T-helper 2 cell treated with Interferon-gamma antibody and Interleukin-4, amounts not matched to agents 100 ng/mL and 5 ng/mL, for 36 hours (primary cell): ENCODE measurements at regions not wholly inside any gene's neighbourhood (a gene's known extent, or its start where the extent isn't known, plus 50 kb on each side); places are given as distances from the start of the nearest gene placed in this dataset.

Experiments
- intact Hi-C: fragments of 100-400 bp; cut with micrococcal nuclease; formaldehyde crosslinking; loops from one replicate; pipeline ENCODE4 v1.15.1; 2023

DNA sequence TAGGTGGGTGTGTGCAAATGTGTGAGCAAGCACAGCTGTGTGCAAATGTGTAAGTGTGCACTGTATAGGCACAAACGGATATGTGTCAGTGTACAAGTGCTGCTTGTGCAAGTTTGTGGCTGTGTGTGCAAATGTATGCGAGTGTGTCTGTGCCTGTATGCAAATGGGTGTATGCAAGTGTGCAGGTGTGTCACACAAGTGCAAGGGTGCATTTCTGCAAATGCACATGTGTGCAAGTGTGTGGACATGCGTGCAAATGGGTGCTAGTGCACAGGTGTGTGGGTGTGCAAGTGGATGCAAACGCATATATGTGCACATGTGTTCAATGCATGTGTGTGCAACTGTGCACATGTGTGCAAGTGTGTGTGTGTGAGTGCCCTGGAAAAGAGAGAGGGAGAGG lies 76.5 kb upstream of the TNRC6C start:
- intact Hi-C loops: loop anchor here (1.0 to 10.0 kb wide), 2 partner anchors 216 to 437 kb away; no protein-coding TSS in a partner anchor

DNA sequence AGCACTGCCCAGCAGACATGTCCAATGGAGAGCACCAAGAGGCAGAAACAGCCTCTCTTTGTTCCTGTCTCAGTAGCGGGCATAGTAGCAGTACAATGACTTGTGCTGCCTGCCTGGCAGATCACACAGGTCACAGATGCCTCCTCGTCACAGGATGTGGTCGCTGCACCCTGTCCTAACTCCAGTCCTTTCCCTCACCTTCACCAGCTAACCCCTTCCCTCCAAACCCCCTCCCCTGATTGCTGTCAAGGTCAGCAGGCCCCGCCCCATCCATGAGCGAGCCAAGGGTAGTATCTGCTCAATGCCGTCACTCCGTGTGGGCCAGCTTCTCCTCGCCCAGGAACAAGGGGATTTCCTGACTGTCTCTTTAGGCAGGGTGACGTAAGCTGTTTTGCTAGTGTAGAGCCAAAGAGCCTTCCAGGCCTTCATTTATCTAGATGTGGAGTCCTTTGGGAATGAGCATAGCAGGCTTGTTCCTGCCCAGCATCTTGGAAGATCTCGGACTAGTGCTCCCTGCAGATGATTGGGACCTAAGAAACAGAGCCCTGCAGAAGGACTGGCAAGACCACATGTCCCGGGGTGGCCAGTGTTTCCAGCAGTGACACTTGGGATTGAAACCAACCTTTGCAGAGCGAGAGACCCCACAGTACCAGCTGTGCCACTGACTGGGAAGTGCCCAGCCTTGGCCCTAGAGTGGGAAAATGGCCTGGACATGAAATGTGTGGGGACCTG lies 75.9 kb upstream of the TNRC6C start:
- intact Hi-C loops: loop anchor here (1.0 to 10.0 kb wide), 2 partner anchors 216 to 438 kb away; no protein-coding TSS in a partner anchor

DNA sequence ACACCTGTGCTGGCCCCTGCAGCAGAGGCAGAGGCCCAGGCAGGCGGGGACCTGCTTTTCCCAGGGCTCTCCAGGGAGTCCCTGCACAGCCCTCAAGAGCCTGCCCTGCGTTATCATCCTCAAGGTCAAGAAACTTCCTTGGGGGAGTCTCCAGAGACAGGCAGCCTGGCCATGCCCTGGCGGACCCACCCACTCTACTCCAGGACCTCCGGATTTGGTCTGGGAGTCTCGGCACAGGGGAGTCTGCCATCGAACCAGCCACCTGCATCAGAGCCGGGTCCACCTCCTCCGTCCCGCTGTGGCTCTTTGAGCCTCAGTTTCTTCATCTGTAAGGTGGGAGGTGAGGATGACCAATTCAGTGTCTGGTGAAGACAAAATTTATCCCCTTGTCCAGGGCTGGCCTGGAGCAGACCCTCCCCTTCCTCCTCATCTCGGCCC lies 75.3 kb upstream of the TNRC6C start:
- intact Hi-C loops: loop anchor here (10.0 kb wide), 1 partner anchor 438 kb away; no protein-coding TSS in a partner anchor

DNA sequence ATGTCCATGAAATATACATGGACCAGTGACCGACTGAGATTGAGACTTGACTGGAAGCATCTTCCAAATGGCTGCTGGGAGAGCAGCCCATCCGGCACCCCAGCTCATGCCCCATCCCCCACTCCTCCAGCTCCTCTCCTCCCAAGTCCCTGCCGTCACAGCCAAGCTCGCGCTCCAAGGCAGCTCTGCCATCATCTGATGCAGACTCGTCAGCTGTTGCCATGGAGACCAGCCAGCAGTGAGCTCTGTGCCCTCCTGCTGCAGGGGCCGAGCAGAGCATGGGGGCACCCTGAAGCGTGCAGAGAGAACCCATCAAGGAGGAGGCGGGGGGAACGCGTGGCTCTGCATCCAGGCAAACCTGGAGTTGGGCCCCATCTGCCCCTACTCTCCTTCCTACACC lies 74.5 kb upstream of the TNRC6C start:
- intact Hi-C loops: loop anchor here (10.0 kb wide), 1 partner anchor 439 kb away; no protein-coding TSS in a partner anchor

DNA sequence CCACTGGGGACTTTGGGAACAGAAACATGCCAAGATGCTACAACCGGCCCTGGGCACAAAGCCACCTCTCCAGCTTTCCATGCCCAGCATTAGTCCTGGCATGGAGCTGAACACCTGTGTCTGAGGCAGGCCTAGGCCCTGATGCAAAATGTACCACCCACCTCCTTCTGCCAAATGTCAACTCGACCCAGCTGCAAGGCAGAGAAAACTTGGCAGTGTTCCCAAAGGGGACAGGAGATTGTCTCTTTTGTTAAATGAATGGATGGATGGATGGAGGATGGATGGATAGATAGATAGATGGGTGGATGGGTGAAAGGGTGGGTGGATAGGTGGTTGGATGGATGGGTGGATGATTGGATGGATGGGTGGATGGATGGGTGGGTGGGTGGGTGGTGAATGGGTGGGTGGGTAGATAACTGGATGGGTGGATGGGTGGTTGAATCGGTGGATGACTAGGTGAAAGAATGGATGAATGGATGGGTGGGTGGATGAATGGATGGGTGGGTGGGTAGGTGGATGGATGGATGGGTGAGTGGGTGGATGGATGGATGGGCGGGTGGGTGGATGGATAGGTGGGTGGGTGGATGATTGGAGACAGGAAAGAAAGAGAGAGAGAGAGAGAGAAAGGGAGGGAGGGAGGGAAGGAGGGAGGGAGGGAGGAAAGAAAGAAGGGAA lies 73.4 kb upstream of the TNRC6C start:
- intact Hi-C loops: loop anchor here (10.0 kb wide), 1 partner anchor 440 kb away; no protein-coding TSS in a partner anchor

DNA sequence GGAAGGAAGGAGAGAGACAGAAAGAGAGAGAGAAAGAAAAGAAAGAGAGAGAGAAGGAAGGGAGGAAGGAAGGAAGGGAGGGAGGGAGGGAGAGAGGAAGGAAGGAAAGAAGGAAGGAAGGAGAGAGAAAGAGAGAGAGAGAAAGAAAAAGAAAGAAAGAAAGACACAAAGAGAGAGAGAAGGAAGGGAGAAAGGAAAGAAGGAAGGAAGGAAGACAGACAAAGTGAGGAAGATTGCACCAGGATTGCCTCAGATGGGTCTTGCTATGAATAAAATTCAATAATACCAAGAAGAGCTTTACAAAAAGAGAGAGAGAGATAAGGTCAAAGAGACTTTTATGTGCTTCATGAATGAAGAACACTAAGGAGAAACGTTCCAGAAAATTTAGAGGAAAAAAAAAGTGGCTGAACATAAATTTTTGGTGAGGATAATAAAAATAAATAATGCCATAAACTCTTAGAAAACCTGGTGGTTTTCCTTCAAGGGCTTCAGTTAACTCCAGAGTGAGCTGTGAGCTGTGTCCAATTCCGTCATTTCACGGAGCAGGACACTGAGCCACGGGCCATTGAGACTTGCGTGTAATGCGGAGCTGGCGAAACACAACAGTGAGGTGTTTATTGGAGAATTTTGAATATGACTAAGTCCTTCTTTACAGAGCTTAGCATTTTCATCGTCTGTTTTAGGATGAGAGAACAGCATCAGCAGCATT lies 72.7 kb upstream of the TNRC6C start:
- intact Hi-C loops: loop anchor here (10.0 kb wide), 1 partner anchor 441 kb away; no protein-coding TSS in a partner anchor

DNA sequence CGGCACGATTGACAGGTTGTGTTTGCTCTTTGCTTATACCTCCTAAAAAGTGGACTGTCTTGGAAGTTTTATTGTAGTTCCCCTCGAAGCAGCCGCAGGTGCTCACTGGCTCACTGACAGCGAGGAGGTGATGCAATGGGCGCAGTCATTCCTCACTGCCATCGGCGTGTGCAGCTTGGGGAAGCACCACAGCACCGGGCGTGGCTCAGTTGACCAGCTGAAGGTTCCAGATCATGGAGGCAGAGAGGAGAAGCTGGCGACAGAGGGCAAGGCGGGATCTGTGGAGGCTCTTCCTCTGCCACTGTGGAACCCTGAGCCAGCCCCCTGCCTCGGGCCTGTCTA lies 72.1 kb upstream of the TNRC6C start:
- intact Hi-C loops: loop anchor here (10.0 kb wide), 1 partner anchor 442 kb away; no protein-coding TSS in a partner anchor

DNA sequence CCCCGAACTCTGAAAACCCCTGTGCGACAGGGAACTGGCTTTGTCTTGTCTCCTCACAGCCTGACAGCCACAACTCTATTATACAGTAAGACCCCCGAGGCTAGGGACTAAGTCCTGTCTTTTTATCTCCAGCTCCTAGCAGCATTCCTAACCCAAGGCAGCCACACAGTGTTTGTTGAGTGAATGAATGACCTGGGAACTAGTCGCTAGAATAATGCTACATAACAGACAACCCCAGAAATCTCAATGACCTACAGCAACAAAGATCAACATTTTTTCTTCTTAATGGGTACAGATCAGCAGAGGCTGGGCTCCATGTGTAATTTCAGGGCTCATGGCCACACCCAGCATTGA lies 71.4 kb upstream of the TNRC6C start:
- intact Hi-C loops: loop anchor here (10.0 kb wide), 1 partner anchor 442 kb away; no protein-coding TSS in a partner anchor

DNA sequence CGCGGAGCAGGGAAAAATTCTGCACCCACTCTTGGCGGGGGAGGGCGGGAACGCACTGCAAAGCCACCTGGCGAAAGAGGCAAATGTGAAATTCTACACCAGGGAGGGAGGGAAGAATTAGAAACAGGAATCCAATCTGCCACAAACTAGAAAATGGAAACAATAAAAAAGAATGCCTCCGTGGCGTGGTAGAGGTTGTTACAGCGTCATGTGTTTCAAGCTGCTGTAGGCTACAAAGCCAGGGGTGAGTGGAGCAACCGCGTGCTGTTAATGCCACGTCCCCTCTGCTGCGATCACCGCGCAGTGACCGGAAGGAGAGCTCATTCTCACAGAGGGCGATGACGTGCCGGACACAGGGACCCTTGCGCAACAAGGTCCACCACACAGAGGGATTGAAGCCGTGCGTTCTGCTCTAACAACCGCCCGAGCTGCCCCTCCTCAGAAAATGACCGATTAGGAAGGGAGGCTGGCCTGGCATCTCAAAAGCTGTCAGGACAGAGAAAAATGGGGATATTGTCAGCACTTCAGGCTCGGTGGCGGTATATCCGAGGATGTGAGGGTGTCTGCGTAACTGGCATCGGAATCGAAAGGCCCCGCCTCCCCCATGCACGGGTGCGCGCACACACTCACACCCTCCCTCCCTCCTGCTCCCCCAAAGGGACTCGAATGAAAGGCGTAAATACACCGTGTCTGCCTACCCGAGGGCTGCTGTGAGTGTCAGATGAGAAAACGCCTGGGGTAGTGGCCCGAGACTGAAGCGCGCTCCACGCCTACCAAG lies 70.8 kb upstream of the TNRC6C start:
- intact Hi-C loops: loop anchor here (10.0 kb wide), 1 partner anchor 443 kb away; no protein-coding TSS in a partner anchor

DNA sequence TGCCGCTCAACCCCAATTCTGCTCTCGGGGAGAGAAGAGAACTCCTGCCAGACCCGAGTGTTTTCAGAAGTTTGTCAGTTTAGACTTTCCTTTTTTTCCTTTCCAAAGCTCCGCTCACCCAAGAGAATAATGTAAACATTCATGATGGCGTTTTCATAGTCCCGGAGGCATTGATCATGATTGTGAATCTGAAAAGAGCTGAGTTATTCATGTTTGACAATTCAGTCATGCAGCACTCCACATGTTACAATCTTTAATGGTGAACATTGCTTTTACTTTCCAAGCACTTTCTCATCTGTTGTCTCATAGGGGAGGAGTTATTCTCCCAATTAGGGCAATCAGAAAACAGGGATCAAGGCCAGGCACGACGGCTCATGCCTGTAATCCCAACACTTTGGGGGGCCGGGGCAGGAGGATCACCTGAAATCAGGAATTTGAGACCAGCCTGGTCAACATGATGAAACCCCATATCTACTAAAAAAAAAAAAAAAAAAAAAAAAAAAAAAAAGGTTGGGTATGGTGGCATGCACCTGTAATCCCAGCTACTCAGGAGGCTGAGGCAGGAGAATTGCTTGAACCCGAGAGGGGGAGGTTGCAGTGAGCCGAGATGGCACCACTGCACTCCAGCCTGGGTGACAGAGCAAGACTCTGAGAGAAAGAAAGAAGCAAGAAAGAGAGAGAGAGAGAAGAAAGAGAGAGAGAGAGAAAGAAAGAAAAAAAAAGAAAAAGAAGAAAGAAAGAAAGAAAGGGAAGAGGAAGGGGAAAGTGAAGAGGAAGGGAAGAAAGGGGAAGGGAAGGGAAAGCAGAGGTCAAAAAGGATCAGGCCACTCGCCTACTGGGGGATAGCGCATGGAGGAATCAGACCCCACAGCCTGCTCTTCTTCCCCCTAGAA lies 70.0 kb upstream of the TNRC6C start:
- intact Hi-C loops: loop anchor here (10.0 kb wide), 1 partner anchor 444 kb away; no protein-coding TSS in a partner anchor

DNA sequence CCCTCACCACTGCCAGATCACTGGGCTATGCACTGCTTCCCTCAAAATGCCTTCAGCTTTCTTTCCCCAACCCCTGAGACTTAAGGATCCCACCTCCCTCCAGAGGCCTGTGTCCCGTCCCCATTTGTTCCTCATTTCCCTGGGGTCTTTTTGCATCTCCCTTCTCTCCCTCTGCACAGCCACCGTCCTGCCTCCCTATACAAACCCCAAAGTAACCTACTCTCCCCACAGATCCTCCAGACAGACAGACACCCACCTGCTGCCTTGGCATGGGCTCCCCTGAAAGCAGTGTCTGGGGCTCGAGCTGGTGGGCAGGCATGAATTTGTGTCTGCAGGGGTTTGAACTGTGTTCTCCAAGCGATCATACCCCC lies 69.4 kb upstream of the TNRC6C start:
- intact Hi-C loops: loop anchor here (10.0 kb wide), 1 partner anchor 444 kb away; no protein-coding TSS in a partner anchor

DNA sequence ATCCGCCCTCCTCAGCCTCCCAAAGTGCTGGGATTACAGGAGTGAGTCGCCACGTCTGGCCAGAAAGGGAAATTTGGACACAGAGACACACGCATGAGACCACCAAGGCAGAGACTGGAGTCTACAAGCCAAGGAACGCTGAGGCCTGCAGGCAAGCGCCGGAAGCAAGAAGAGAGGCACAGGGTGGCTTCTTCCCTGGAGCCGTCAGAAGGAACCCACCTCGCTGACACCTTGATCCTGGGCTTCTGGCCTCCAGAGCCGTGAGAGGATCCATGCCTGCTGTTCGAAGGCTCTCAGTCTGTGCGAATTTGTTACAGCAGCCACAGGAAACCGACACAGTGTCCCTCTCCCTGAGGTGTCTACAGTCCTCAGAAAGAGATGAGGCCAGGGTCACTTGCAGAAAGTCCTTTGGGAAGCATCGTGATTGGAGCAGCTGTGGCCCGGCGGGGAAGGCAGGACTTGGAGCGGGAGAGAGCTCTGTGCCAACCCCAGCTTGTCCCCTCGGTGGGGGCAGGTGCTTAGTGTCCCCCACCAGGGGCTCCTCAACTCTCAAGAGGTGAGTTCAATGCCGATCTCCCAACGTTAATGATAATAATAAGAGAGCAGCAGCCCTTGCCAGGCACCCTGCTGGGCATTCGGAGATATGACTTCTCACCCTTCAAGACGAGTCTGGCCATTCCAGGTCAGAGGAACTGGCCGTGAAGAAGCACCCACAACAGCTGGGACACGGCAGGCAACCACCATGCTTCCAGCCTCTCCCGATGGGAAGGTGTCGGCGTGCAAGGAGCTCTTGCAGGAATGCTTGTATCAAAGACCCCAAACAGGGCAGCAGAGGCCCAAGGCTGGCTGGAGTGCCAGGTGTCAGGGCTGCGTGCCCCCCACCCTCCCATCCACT lies 68.4 kb upstream of the TNRC6C start:
- intact Hi-C loops: loop anchor here (10.0 kb wide), 1 partner anchor 445 kb away; no protein-coding TSS in a partner anchor

DNA sequence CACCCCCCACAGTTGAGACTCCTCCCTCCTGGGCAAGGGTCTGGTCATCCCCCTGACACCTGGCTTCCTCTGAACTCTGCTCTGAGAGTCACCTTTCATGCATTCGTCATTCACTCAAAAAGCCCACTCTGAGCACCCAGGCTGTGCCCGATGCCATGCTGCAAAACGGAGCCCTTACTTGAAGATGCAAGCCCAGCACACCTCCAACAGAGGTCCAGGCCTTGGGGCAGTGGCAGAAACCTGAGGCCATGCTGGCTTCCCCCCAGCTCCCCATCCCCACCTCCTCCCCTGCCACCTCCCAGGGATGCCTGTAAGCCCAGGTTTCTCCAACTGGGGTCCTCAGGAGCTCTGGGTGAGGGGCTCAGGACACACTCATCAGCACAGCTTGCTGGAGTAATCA lies 67.7 kb upstream of the TNRC6C start:
- intact Hi-C loops: no loop called here

DNA sequence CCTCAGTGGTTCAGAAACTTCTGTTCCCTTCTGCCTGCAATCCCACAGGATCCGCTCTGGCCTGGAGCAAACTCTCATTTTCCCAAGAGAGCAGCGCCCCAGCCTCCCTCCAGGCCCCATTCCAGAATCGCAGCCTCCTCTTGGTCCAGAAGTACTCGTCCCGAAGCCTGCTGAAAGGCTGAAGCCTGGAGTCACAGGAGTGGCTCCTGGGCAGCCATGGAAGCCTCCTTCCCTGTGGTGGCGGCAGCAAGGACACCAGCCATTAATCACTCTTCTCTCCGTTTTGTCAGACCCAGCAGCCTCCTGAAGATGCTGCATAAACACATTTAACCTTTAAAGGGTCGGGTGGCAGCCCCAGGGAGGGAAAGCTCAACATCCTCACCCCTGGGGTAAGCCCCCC lies 66.9 kb upstream of the TNRC6C start:
- intact Hi-C loops: no loop called here

DNA sequence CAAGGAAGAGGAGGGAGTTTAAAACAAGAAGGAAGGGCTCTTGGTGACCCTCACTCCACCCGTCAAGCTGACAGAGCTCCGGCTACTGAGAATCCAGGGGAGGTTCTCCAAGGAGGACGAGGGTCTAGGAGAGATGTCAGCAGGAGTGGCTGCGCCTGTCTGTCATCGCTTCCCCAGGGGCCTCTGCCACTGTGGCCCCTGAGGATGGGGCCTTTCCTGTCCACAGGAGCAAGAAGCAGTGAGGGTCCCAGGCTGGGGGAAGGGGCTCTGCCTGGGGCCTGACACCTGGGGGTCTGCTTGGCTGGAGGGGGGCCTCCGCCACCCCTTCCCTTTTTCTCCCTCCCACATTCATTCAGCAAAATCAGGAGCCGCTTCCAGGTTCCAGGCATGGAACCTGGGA lies 66.5 kb upstream of the TNRC6C start:
- intact Hi-C loops: no loop called here

DNA sequence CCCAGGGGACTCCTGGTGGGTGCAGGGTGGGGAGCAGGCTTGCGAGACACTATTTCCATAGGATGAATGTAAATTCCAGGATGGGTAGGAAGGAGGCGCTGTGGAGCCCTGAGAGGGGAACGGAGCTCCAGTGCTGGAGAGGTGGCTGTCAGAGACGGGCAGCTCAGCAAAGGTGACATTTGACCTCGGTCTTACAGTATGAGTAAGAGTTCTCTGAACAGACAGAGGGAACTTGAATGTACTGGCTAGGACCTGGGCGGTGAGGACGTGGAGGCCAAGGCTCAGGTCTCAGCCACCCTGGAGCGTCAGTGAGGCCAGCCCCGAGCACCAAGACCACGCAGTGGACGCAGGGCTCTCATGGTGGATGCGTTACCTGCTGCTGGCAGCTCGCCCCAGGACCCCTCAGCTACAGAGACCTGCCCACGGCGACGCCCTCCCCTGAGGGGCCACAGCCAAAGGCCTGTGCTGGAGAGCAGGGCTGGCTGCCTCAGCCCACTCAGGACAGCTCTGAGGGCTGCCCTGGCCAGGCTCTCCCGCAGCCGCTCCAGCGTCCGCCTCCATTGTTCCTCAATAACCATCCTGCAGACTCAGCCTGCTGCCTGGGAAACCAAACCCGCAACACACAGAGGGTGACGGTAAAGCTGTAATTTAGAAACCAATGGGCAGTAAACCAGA lies 65.9 kb upstream of the TNRC6C start:
- intact Hi-C loops: no loop called here

DNA sequence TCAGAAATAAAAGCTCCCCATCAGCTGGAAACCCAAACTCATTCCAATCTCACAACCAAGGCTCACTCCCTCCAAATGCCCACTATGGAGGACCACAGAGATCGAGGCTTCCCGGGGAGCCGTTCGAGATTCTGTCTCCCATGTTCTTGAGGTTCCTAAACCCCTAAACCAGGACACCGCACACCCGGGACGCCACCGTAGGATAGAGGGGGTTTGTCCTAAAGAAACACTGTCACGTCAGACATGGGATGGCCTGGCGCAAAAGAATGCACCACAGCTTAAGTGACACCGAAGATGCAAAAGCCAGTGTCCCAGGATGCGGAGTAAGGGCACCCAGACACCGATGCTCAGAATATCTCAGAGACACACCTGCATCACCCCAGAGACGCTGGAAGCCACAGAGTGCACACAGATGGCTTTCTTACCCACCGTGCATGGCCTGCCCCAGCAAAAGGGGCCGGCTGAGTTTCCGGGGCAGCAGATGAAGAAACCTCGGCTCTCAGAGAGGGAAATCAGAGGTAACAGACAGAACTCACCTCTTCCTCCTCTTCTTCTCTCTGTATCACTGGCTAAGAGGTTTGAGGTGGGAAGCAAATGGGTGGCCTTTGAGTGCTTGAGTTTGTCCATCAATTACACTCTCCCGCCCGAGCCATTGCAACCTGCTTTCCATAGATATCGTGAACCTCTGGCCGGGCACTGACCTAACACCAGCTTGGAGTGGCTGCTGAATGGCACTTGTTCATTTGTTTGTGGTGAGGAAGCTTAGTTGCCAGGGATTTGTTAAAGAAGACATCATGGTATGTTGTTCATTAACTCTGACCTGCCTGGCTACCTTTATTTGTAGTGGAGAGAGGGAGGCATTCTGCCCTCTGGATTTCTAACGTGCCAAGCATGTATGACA lies 65.1 kb upstream of the TNRC6C start:
- intact Hi-C loops: no loop called here
